ENCODE measurements at regions not wholly inside any gene's neighbourhood (a gene's known extent, or its start where the extent isn't known, plus 50 kb on each side); places are given as distances from the start of the nearest gene placed in this dataset.

DNA sequence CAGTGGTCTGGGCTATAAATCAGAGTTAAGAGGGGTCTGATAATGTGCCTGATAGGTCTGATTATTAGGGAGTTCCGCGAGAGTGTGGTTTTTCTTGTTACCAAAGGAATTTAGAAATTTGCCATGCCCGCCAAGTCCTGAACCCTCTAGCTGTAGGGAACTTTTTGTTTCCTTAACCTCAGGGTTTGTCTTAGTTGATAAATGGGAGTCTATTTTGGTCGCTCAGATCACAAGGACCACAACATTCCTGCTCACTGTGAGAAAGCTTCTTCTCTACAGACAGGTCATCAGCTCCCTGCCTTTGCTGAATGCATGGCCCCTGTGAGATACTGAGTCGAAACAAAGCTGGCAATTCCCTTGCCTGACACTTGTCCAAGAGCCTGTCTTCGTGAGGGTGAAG lies 497.8 kb downstream of the HS3ST4 start:
- TF ChIP-seq, protein P1, sequence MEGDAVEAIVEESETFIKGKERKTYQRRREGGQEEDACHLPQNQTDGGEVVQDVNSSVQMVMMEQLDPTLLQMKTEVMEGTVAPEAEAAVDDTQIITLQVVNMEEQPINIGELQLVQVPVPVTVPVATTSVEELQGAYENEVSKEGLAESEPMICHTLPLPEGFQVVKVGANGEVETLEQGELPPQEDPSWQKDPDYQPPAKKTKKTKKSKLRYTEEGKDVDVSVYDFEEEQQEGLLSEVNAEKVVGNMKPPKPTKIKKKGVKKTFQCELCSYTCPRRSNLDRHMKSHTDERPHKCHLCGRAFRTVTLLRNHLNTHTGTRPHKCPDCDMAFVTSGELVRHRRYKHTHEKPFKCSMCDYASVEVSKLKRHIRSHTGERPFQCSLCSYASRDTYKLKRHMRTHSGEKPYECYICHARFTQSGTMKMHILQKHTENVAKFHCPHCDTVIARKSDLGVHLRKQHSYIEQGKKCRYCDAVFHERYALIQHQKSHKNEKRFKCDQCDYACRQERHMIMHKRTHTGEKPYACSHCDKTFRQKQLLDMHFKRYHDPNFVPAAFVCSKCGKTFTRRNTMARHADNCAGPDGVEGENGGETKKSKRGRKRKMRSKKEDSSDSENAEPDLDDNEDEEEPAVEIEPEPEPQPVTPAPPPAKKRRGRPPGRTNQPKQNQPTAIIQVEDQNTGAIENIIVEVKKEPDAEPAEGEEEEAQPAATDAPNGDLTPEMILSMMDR (conservative IDR thresholded peaks at IDR 0.05) = no peak
- no peak overlapping the region for H3K27ac ChIP-seq

DNA sequence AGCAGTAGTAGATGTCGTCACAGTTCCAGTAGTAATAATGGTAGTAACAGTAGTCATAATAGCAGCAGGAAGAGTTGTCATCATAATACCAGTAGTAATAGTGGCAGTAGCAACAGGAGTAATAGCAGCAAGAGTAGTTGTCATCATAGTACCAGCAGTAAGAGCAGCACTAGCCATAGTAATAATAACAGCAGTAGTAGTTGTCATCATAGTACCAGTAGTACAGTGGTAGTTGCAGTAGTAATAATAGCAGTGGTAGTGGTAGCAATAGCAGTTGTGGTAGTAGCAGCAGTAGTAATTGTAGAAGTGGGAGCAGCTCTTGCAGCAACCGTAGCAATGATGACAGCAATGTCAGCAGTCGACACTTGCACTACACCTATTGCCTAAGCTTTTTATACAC lies 502.8 kb downstream of the HS3ST4 start:
- TF ChIP-seq, protein P1 (conservative IDR thresholded peaks at IDR 0.05) = no peak

DNA sequence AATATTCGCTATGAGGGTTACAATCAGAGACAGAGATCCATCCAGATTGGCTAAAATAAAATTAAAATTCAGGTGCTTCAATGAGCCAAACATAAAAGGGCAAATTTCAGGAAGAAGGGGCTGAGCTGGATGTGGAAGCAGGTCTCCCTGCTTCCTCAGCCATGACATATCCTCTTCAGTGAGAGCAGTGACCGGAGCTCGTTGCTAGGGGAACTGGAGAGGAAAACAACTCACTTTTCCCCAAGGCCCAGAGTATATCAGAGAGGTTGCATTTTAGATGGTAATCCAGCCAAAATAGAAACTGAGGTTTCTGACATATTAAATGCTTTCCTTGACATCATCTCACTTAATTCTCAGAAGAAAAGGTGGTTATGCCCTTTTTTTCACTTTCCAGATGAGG lies 503.5 kb downstream of the HS3ST4 start:
- TF ChIP-seq, protein P1 (conservative IDR thresholded peaks at IDR 0.05) = no peak

More for the DNA sequence above, 502.8 kb downstream of the HS3ST4 start:
- H3K27ac ChIP-seq = no peak overlapping the region

DNA sequence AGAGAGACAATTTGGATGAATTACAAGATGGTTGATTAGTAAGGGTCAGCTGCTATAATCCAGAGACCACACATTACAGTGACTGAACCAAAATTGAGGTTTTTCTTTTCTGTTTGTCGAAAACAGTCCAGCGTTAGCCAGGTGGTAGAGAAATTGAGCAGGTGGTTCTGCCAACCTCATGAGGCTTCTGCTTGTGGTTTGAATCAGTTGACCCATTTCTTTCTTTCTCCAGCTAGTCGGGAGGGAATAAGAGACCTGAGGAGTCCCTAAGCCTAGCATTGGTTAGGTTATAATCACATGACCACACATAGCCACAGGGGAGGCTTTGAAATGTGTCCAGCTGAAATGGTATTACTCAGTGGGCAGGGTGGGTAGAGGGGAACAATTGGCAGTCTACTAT lies 504.6 kb downstream of the HS3ST4 start:
- TF ChIP-seq, protein P1 (conservative IDR thresholded peaks at IDR 0.05) = no peak
- H3K27ac ChIP-seq = no peak overlapping the region

More for the DNA sequence above, 503.5 kb downstream of the HS3ST4 start:
- H3K27ac ChIP-seq = no peak overlapping the region

DNA sequence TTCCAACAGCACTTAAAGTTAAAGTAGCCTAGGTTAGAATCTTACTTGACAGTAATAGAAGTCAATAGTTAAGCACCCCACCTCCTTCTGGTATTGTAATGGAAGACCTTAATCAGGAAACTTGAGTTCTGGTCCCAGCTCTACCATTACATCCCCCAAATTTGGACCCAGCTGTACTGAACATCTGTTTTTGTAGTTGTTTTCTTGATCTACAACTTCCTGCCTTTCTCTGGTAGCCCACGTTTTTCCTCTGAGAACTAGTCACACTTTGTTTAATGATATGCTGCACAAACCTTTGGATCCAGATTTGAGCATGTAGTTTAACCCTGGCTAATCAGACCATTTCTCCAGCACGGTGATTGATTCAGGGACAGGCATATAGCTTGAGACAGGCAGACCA lies 505.0 kb downstream of the HS3ST4 start:
- TF ChIP-seq, protein P1 (conservative IDR thresholded peaks at IDR 0.05) = no peak

DNA sequence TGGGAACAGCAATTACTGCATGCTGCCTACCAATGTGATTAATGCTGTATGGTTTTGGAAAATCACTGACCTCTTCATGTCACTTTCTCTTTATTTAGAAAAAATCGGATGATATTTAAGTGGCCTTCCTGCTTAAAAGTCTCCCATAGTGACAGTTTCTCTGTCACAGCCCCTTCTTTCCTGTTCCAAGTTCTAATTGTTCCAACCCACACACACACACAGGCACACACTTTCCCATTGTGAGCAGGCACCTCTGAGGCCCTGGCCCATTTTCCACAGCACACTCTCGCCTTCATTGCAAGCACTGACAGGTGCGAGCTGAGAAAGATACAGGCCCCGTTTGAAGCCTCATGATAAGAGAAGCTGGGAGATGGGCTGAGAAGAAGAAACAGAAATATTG lies 505.9 kb downstream of the HS3ST4 start:
- no peak overlapping the region for H3K27ac ChIP-seq
- TF ChIP-seq, protein P1 (conservative IDR thresholded peaks at IDR 0.05) = no peak

More for the DNA sequence above, 505.0 kb downstream of the HS3ST4 start:
- no peak overlapping the region for H3K27ac ChIP-seq

DNA sequence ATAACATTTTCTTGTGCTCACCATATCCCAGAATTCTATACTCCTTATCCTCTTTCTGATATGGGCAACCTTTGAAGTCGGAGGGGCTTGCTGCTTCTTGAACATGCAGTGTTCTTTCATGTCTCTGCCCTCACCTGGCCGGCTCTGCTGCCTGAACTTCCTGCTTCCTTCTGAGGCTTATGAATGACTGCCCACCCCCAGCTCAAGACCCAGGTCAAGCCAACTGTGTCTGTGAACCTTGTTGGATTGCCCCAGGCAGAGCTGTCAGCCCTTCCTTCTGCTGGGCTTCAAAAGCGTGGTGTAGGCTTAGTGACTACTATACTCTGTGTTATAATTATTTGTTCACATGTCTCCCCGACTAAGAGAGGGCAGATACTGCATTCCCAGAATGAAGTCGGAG lies 506.5 kb downstream of the HS3ST4 start:
- TF ChIP-seq, protein P1 (conservative IDR thresholded peaks at IDR 0.05) = no peak
- H3K27ac ChIP-seq = no peak overlapping the region

All from VCaP (cell line).